CD1c-positive myeloid dendritic cell (primary cell): ENCODE measurements at regions not wholly inside any gene's neighbourhood (a gene's known extent, or its start where the extent isn't known, plus 50 kb on each side); places are given as distances from the start of the nearest gene placed in this dataset.
A peak's percentile ranks its signal among the peaks of the same experiment; 100 is the strongest.
"Not testable (repeated sequence)": the region's sequence is repeated elsewhere in the genome, so short reads cannot be mapped to it uniquely, and the experiment has no call there.

ENCODE experiments used
- DNase-seq: peaks from one replicate; pipeline ENCODE4 v3.0.0-alpha.2; 2016; ENCODE audit errors: extremely low spot score

DNA sequence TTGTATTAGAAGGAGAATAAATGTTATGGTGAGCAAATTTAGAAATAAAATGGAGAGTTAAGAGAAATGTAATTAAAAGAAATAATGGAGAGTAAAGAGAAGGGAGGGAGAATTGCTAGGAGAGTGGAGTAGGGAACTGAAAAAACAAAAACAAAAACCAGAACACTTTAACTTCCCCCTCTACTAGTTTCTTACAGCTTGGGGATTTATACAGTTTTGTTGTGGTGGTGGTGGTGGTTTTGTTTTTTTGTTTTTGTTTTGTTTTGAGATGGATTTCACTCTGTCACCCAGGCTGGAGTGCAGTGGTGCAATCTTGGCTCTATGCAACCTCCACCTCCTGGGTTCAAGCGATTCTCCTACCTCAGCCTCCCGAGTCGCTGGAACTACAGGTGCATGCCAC lies 322.4 kb downstream of the TMEM167A start:
- DNase-seq, result peak; percentile 25

DNA sequence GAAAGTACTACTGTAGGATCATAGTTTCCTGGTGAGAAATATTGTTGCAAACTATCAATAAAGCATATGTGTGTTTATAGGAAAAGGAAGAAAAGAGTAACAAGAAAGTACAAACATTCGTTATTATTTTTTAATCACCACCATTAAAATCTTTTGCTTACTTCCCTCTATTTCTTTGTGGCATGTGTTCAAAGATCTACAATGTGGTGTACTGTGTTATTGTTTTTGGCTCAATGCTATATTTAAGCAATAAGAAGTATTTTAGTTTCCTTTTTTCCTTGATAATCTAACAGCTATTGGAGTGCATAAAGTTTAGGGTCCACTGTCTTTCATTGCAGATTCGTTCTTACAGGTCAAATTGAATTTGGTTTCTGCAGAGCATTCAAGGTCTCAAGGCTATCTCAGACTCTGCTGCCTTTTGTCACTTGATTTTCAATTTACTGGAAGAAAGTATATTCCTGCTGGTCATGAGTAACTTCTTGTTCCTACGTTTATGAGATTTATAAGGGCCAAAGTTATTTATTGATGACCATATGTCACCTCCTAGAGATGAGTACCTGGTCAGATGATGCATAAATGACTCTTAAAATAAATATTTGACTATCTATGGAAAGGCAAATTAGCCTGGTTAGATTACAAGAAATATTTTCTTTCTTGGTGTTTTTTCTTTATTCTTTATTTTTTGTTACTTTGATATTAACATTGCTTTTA lies 323.0 kb downstream of the TMEM167A start:
- no peak for DNase-seq

DNA sequence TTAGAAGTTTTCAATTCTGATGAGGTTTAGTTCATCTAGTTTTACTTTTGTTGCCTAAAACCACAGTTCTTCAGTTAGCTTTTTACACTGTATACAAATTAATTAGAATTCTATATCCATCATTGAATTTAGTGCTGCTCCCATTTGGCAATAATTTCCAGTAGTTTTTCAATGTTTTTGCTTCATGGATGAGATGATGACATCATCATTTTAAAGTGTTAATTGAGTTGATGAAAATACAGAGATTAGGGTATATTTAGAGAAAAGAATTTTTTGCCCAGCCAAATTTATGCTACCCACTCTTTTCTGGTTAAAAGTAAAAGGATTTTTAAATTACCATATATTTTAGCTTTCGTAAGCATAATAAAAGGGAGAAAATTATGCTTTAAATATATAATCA lies 323.8 kb downstream of the TMEM167A start:
- DNase-seq, result no peak

DNA sequence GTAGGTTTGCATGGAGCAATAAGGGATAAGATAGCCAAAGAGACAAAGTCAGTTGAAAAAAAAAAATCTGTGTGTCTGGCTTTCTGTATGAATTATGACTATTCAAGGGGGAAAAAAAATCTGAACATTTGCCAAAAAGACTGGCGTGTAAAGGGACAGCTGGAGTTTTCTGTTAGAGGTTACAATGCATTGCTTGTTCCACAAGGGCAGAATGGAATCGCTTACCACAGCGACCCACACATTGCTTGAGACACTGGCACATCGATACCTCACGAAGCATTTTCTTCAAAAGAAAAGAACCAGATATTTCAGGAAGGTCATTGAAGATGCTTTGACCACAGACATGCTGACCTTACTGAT lies 327.8 kb downstream of the TMEM167A start:
- DNase-seq, result no peak

DNA sequence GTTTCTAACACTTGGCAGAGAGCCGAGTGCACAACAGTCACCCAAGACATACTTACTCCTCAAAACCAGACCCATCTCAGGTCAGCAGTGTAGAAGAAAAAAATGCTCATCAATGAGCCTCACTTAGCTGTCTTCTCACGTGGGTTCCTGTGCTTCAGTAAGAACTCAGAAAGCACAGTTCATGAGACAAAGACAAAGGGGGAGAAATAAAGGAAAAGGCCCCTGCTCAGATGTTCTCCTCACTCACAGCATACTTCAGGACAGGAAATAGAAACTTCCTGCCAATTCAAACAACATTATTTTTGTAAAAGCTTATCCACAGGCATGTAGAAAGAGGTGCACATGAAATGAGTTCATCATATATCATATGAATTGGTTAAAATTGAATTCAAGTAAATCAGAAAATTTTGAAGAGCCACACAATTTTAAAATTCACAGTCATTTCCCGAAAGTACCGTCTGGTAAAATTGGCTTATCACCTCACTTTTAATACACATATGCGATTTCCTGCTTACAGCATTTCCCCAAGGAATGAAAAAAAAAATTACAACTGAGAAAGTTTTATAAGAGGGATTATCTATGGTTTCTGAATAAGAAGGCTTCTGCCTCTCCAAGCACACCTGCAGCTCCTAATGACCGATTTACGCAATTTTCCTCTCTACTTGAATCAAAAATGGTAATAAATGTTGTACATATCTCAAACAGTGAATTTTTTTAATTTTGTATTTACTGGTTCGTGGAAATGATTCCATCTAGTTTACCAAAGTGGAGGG lies 328.3 kb downstream of the TMEM167A start:
- DNase-seq, result no peak

DNA sequence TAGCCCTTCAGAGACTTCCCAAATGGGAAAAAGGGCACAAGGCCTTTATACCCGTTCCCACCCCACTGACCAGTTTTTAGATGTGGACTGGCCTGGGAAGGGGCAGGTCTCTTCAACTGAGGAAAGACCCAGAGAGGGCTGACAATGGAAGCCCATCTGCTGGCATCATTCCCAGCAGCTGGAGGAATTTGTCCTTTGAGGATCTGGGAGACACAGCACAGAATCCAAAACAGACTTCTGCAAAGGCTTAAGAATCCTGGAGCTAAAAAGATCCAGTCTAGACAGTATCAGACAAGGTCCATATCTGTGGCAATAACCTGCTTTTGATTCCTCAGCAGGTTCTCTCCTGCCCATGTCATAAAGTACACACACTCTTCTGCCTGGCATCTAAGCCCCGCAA lies 329.2 kb downstream of the TMEM167A start:
- DNase-seq, result no peak

DNA sequence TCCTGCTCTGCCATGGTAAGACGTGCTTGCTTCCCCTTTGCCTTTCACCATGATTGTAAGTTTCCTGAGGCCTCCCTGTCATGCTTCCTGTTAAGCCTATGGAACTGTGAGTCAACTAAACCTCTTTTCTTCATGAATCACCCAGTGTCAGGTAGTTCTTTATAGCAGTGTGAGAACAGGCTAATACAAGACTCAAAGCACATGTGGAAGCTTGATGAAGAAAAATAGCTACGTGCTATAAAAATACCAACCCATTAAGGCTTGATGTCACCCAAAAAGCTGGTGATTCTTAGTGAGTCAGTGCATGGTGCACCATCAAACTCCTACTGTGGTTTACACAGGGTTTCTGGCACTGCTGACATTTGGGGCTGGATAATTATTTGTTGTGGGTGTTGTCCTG lies 332.2 kb downstream of the TMEM167A start:
- no peak for DNase-seq

DNA sequence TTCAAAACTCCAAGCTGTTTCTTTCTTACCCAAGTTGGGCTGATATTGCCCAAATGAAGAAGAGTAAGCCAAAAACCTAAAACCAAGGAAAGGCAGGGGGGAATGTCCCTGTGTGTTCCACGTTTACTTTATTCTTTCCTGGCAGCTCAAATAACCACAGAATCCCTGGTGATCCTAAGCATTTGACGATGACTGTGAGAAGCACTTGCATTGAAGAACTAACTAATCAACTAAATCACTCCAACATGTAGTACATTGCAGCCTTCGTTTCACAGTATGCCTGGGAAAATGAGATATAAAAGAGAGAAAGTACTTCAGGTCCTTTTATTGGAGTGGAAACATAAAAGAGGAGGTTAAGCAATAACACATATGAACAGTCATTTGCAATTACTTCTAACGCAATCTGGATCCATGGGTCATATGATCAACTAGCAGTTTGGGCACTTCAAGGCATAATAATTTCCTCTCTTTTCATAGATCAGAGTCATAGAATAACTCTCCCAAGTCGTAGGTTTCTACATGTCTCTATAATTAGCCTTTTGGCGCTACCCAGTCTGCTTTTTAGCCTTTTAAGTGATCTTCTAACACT lies 338.4 kb downstream of the TMEM167A start:
- no peak for DNase-seq

DNA sequence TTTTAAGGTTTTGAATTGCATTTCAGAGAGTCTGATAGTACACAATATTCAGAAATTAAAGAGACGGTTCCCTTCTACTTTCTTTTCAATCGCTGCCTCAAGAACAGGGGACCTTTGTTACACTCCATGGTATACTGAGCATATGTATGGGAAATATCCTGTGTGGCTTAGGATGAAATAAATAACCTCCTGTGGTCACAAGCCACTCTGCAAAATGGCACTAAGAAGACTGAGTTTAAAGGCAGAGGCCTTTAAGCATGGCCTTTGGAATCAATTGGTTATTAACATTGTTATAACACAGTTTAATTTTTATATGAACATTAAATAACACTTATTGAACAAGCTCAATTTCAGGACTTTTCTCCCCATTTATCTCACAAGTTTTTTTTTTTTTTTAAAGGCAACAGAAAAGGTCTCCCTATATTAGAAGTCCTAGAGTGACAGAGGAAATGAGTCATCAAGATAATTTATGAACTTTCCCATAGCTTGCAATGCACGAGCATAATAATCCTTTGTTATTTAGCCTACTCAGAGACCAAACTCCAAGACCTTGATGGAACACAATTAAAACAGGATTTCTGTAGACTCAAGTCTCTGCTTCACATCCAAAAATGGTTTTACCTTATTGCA lies 341.9 kb downstream of the TMEM167A start:
- no peak for DNase-seq

DNA sequence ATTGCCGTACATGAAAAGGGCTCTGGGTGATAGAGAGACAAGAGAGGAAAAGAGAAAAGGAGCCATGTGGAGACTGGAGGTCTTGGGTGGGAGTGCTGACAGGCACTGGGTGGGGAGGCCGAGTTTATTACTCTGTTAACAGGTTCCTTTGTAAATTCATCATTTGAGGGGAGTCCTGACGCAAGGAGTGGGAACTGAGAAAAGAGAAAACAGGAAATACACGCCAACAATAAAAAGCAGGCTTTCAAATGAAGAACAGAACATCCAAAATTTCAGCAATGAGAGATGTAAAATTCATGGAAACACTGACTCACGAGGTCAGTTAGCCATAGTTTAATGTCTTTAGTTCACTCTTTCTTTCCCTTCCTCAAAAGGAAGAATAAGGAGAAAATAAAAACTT lies 342.8 kb downstream of the TMEM167A start:
- peak; percentile 26 for DNase-seq

DNA sequence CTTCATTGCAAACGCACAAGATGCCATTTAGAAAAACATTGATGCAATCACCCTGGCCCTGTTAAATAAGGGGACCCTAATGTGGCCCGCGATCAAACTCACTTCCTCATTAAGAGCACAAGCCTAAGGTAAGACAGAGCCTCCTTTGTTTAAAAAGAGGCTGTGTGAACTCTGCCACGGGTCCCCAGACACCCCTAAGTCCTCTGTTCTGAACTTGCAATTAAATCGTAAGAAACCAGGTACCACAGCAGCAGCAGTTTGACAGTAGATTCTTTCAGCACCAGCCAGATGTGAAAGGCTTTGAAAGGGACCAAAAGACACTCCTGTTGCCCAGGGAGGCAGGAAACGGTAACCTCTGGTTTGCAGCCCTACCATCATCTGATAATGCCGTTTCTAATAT lies 346.3 kb downstream of the TMEM167A start:
- no peak for DNase-seq

DNA sequence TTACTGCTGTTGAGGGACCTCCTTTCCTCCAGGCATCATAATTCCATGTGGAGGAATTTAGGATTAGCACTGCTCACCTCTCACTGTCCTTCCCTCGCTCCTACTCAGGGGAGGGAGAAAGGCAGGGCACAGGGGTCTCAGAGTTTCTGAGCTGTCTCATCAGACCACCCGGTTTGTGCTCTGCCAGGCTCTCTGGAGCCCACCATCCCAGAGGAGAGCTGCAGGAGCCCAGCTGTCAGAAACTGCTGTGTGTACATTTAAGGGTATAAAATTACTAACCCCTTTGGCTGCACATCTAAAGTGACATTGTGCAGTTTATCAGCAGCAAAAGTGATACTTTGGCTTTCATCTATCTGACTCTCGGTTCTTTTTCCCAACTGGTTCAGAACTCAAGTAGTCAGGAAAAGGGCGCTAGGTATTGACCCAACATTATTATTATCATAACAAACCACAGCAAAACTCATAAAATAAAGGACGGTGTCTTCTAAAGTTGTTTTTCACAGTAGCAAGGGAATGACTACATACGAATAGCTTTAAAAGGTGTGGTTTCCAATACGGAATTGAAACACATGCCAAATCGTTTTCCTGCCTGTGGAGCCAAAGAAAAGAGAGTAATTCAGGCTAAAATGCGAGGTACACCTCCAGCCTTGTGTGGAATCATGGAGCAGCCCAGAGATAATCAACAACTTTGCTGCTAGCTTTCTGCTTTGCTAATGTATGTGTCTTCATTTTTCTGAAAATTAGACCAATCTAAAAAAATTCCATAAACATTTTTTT lies 348.1 kb downstream of the TMEM167A start:
- DNase-seq, result no peak

DNA sequence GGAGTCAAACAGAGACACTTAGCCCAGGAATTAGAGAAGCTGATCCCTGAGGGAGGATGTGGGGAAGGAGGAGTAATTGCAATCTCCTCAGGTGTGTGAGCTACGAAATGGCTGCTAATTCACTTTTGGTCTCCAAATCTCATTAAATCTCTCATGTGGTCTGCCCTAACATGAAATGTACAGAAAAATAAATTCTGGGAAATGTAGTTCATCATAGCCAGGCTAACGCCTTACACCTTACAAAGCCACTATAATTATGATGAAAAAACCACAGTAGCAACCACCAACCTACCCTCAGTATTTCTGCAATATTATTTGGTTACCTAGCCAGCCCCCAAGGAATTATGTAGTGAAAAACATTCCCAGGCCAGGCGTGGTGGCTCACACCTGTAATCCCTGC lies 354.0 kb downstream of the TMEM167A start:
- DNase-seq, result no peak

DNA sequence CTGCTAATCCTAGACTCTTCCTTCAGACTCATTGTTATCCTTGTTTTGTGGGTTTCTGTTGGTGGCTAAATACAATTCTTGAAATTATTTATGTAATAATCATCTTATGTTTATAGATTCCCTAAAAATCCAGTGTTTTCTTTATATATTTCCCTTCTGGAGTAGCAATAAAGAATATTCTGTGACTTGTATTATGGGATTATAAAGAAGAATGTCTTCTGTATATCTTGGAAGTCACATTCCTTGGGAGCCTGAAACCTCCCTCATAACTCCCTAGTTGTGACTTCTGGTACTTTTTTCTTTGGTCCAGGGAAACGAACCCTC lies 356.1 kb downstream of the TMEM167A start:
- DNase-seq, result no peak

DNA sequence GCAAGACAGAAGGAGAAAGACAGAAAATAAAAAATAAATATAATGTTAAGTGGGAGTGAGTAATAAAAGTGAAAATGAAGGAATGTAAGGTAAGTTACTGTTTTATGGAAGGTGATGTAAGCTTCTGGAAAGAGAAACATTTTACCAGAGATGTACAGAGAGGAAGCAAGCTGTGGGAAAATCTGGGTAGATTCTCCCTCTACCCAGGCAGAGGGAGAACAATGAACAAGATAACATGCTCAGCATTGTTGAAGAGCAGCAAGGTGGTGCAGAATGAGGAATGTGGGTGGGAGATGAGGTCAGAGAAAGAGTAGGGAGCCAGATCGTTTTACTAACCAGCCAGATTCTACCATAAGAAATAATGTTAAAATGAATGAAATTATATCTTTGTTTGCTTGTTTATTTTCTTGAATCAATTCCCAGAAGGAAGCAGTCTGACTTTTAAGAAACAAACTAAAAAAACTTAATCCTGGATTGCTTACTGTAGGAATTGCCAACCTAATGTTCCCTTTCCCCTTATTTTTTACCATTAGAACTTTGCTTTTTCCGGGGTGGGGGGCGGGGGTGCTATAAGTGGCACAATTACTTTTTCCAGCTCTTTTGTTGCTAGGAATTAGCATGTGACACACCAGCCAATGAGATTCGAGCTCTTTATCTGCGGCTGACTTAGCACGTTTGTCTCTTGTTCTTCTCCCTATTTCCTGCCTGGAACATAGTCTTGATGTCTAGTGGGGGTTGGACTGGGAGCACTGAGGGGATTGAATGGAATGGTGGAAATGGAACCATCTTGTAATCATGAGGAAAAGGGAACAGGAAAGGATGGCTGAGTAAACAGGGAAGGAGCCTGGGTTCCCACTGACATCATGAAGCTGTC lies 356.7 kb downstream of the TMEM167A start:
- DNase-seq, result no peak

DNA sequence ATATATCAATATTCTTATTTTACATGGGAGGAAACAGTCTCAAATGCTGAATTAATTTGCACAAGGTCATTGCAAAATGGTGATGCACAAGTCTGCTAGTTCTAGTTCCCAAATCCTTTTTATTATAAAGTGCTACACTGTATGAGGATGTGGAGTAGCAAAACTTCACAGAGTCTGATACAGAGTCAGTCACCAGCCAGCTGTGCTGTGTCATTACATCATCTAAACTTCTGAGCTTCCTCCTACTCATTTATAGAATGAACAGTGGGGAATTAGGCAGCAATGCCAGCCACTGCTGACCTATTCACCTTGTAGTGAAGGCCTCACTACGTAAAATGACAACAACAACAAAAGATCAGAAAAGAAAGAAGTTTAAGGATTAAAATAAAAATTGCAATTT lies 357.8 kb downstream of the TMEM167A start:
- peak; percentile 72 for DNase-seq

DNA sequence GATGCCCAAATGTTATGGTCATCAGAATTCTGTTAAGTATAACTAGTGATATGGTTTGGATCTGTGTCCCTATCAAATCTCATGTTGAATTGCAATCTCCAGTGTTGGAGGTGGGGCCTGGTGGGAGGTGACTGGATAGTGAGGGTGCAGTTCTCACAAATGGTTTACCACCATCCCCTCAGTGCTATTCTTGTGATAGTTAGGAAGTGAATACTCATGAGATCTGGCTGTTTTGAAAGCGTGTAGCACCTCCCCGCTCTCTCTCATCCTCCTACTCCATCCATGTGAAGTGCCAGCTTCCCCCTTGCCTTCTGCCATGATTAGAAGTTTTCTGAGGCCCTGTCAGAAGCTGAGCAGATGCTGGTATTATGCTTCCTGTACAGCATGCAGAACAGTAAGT lies 359.5 kb downstream of the TMEM167A start:
- peak; percentile 26 for DNase-seq

DNA sequence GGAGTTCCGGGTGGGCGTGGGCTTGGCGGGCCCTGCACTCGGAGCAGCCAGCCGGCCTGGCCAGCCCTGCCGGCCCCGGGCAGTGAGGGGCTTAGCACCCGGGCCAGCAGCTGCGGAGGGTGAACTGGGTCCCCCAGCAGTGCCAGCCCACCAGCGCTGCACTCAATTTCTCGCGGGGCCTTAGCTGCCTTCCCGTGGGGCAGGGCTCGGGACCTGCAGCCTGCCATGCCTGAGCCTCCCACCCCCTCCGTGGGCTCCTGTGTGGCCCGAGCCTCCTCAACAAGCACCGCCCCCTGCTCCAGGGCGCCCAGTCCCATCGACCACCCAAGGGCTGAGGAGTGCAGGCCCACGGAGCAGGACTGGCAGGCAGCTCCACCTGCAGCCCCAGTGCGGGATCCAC lies 362.5 kb downstream of the TMEM167A start:
- DNase-seq, result not testable (repeated sequence)

DNA sequence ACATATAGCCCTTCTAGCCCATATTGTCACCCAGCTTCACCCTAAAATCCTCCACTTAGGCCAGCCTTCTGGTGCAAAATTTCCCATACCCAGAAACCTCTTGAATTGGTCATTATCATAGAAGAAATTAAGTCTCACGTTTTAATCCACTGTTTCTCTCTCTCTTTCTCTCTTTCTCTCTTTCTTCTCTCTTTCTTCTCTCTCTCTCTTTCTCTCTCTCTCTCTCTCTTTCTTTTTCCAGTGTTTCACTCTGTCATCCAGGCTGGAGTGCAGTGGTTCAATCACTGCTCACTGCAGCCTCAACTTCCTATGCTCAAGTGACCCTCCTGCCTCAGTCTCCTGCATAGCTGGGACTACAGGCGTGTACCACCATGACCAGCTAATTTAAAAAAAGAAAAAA lies 363.4 kb downstream of the TMEM167A start:
- no peak for DNase-seq

DNA sequence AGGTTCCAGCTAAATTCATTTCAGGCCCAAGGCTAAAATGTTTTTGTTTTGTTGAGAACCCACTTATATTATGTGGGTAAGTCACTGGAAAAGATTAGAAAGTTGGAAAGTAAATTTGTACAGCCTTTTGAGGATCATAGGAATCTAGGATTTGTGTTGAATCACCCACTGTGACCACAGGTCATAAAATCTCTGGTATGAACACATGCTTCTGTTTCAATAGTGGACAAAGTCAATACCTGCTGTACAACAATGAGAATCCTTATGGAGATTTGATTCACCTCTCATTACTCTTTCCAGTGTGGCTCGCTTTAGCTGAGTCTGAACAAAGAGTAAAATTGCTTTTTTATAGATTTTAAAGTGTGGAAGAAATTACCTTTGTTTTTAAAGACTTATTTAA lies 369.5 kb downstream of the TMEM167A start:
- no peak for DNase-seq

DNA sequence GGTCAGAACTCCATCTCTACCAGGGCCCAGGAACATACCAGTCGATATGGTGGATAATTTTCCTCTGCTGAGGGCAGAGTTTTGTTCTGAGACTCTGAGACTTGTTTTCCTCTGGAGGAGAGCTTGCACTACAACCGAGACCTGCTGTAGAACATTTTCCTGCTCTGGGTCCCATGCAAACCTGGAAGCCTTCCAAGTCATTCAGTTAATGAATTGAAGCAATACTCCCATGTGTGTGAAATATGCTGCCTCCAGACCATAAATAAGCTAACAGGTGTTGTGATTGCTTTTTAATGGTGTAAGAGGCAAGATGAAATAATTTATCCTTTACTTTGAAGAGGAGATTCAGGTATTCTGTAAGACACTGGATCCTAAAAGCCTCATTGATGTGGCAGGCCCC lies 372.8 kb downstream of the TMEM167A start:
- no peak for DNase-seq
